ENCODE measurements at regions not wholly inside any gene's neighbourhood (a gene's known extent, or its start where the extent isn't known, plus 50 kb on each side); places are given as distances from the start of the nearest gene placed in this dataset.

- H3K9me3 ChIP-seq (ENCODE audit: control extremely low read depth in 1 of 3, control insufficient read depth in 2 of 3, insufficient read depth in 1 of 3, low read length in 2 of 3): no peaks in the 10 kb centered on the region
- WGBS (ENCODE audit: insufficient coverage): 77% methylated on average over 2 of the region's 3 CpGs
- intact Hi-C loops (cut with micrococcal nuclease): no loop called here
- TF ChIP-seq CTCF (IDR thresholded peaks at IDR 0.05) (no peak), EZH2 (IDR thresholded peaks at IDR 0.05; ENCODE audit: borderline replicate concordance, insufficient read depth, low read depth, low read length, poor library complexity, severe bottlenecking) (no peak)
- H4K20me1 ChIP-seq (ENCODE audit: control insufficient read depth, insufficient read depth, low read length, poor library complexity, severe bottlenecking): no peaks in the 10 kb centered on the region
- H3K27me3 Mint-ChIP-seq: peaks cover 9% of the 10 kb centered on the region
- no peaks in the 10 kb centered on the region for H3K9me3 Mint-ChIP-seq (ENCODE audit: insufficient read depth)
- ChIA-PET POLR2A (no interaction called here), CTCF (interaction anchor here (0.7 to 1.3 kb wide), 3 partner anchors 8 to 1945 kb away, joined by 3 read pairs; no protein-coding TSS in a partner anchor)
- H3K79me2 ChIP-seq (ENCODE audit: control insufficient read depth, insufficient read depth, low read length): no peaks in the 10 kb centered on the region
- no peak overlapping the region for H3K27ac ChIP-seq (ENCODE audit: low read length in 2 of 2)
- DNase-seq (no peak), ATAC-seq (ENCODE audit: low read depth) (no peak)
- no peak overlapping the region for H3K4me3 ChIP-seq (ENCODE audit: control extremely low read depth in 1 of 5, extremely low read depth in 1 of 5, insufficient read depth in 1 of 5, low read depth in 2 of 5, low read length in 4 of 5)
- no peaks in the 10 kb centered on the region for H3K27me3 ChIP-seq (replicated peaks in 1 of 4; ENCODE audit: control extremely low read depth in 1 of 4, control insufficient read depth in 3 of 4, insufficient read depth in 4 of 4, low read length in 3 of 4)
- no peak overlapping the region for H3K4me2 ChIP-seq (replicated peaks; ENCODE audit: low read depth, low read length, poor library complexity, severe bottlenecking)
- no peaks in the 10 kb centered on the region for H3K4me1 ChIP-seq (ENCODE audit: control insufficient read depth in 2 of 2, insufficient read depth in 2 of 2, low read length in 2 of 2)
- H2AFZ ChIP-seq (ENCODE audit: insufficient read depth, low read depth, low read length, poor library complexity, severe bottlenecking): no peak overlapping the region
- no peaks in the 10 kb centered on the region for H3K36me3 ChIP-seq (replicated peaks in 1 of 2; ENCODE audit: control extremely low read depth in 1 of 2, control insufficient read depth in 1 of 2, extremely low read depth in 1 of 2, insufficient read depth in 2 of 2, low read length in 1 of 2)
- no peak overlapping the region for H3K9ac ChIP-seq (ENCODE audit: low read length)
- no peaks in the 10 kb centered on the region for H3K4me1 Mint-ChIP-seq
- H3K27ac Mint-ChIP-seq: no peak overlapping the region
- no peak overlapping the region for H3K4me3 Mint-ChIP-seq
Measured at GRCh38 chr5:99102073-99102697, 173.4 kb upstream of the CHD1 start.

GRCh38 chr5:99099691-99100090, 170.9 kb upstream of the CHD1 start:
- H4K20me1 ChIP-seq (ENCODE audit: control insufficient read depth, insufficient read depth, low read length, poor library complexity, severe bottlenecking): no peaks in the 10 kb centered on the region
- Mint-ChIP-seq H3K27ac (no peak overlapping the region), H3K4me1 (no peaks in the 10 kb centered on the region), H3K9me3 (ENCODE audit: insufficient read depth) (no peaks in the 10 kb centered on the region), H3K27me3 (peaks cover 8% of the 10 kb centered on the region), H3K4me3 (no peak overlapping the region)
- H3K27ac ChIP-seq (ENCODE audit: low read length in 2 of 2): no peak overlapping the region
- TF ChIP-seq CTCF (IDR thresholded peaks at IDR 0.05) (no peak), EZH2 (IDR thresholded peaks at IDR 0.05; ENCODE audit: borderline replicate concordance, insufficient read depth, low read depth, low read length, poor library complexity, severe bottlenecking) (no peak)
- DNase-seq (no peak), ATAC-seq (ENCODE audit: low read depth) (no peak)
- ChIA-PET POLR2A (no interaction called here), CTCF (interaction anchor here (0.7 kb wide), 1 partner anchor 9 kb away, joined by 3 read pairs; no protein-coding TSS in a partner anchor)
- no peak overlapping the region for H3K4me2 ChIP-seq (replicated peaks; ENCODE audit: low read depth, low read length, poor library complexity, severe bottlenecking)
- intact Hi-C loops (cut with micrococcal nuclease): no loop called here
- H3K27me3 ChIP-seq (replicated peaks in 1 of 4; ENCODE audit: control extremely low read depth in 1 of 4, control insufficient read depth in 3 of 4, insufficient read depth in 4 of 4, low read length in 3 of 4): no peaks in the 10 kb centered on the region
- no peak overlapping the region for H2AFZ ChIP-seq (ENCODE audit: insufficient read depth, low read depth, low read length, poor library complexity, severe bottlenecking)
- H3K9ac ChIP-seq (ENCODE audit: low read length): no peak overlapping the region
- H3K36me3 ChIP-seq (replicated peaks in 1 of 2; ENCODE audit: control extremely low read depth in 1 of 2, control insufficient read depth in 1 of 2, extremely low read depth in 1 of 2, insufficient read depth in 2 of 2, low read length in 1 of 2): no peaks in the 10 kb centered on the region
- H3K4me1 ChIP-seq (ENCODE audit: control insufficient read depth in 2 of 2, insufficient read depth in 2 of 2, low read length in 2 of 2): no peaks in the 10 kb centered on the region
- no peaks in the 10 kb centered on the region for H3K9me3 ChIP-seq (ENCODE audit: control extremely low read depth in 1 of 3, control insufficient read depth in 2 of 3, insufficient read depth in 1 of 3, low read length in 2 of 3)
- H3K79me2 ChIP-seq (ENCODE audit: control insufficient read depth, insufficient read depth, low read length): no peaks in the 10 kb centered on the region
- no peak overlapping the region for H3K4me3 ChIP-seq (ENCODE audit: control extremely low read depth in 1 of 5, extremely low read depth in 1 of 5, insufficient read depth in 1 of 5, low read depth in 2 of 5, low read length in 4 of 5)

Data from B cell (primary cell).